GM23248 (cell line): ENCODE measurements at regions not wholly inside any gene's neighbourhood (a gene's known extent, or its start where the extent isn't known, plus 50 kb on each side); places are given as distances from the start of the nearest gene placed in this dataset.

Experiments
- EZH2 ChIP-seq: fragments of 200-600 bp; sonication (generic); IDR thresholded peaks from 2 replicates; pipeline ENCODE4 v1.6.1; 2018; ENCODE audit warnings: antibody characterized with exemption, mild to moderate bottlenecking; ENCODE audit not compliant: insufficient read depth, poor library complexity, severe bottlenecking
- EZH2phosphoT487 ChIP-seq: fragments of 200-600 bp; sonication (generic); IDR thresholded peaks from 2 replicates; pipeline ENCODE4 v1.6.1; 2018; ENCODE audit warnings: antibody characterized with exemption, moderate library complexity, mild to moderate bottlenecking, low read depth; ENCODE audit not compliant: insufficient read depth

- TF ChIP-seq EZH2 = no peak
- no peak for TF ChIP-seq EZH2phosphoT487
These were observed 119.1 kb upstream of the JUN start for GRCh38 chr1:58902830-58903513.
